ENCODE measurements at regions not wholly inside any gene's neighbourhood (a gene's known extent, or its start where the extent isn't known, plus 50 kb on each side); places are given as distances from the start of the nearest gene placed in this dataset.

GRCh38 chr6:148213366-148213765 is 129.3 kb upstream of the SASH1 start:
- TF ChIP-seq, protein P1, sequence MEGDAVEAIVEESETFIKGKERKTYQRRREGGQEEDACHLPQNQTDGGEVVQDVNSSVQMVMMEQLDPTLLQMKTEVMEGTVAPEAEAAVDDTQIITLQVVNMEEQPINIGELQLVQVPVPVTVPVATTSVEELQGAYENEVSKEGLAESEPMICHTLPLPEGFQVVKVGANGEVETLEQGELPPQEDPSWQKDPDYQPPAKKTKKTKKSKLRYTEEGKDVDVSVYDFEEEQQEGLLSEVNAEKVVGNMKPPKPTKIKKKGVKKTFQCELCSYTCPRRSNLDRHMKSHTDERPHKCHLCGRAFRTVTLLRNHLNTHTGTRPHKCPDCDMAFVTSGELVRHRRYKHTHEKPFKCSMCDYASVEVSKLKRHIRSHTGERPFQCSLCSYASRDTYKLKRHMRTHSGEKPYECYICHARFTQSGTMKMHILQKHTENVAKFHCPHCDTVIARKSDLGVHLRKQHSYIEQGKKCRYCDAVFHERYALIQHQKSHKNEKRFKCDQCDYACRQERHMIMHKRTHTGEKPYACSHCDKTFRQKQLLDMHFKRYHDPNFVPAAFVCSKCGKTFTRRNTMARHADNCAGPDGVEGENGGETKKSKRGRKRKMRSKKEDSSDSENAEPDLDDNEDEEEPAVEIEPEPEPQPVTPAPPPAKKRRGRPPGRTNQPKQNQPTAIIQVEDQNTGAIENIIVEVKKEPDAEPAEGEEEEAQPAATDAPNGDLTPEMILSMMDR (conservative IDR thresholded peaks at IDR 0.05), result no peak
- 83 to 89% methylated on average over 1 to 3 of the region's 3 CpGs for WGBS, 2 experiments (ENCODE audit: insufficient coverage in 1 of 2, insufficient read length in 1 of 2)
- Histone ChIP-seq H3K9ac (ENCODE audit: extremely low read depth, low read length, poor library complexity, severe bottlenecking) (no peak overlapping the region), H3K4me1 (ENCODE audit: control insufficient read depth, insufficient read depth, low read length) (no peaks in the 10 kb centered on the region), H3K27ac (ENCODE audit: low read depth, low read length) (no peak overlapping the region), H3K9me3 (ENCODE audit: control insufficient read depth, low read length) (no peaks in the 10 kb centered on the region), H3K4me3 (ENCODE audit: low read length) (no peak overlapping the region), H3K27me3 (ENCODE audit: control insufficient read depth, insufficient read depth, low read length, poor library complexity, severe bottlenecking) (no peaks in the 10 kb centered on the region), H3K36me3 (ENCODE audit: control insufficient read depth, insufficient read depth, low read length) (no peaks in the 10 kb centered on the region)
- Mint-ChIP-seq H3K4me3 (no peak overlapping the region), H3K27ac (no peak overlapping the region), H3K36me3 (ENCODE audit: low read depth) (no peaks in the 10 kb centered on the region), H3K4me1 (peaks cover 5% of the 10 kb centered on the region), H3K9me3 (no peaks in the 10 kb centered on the region), H3K27me3 (ENCODE audit: insufficient read depth) (peaks cover 3% of the 10 kb centered on the region)
- DNase-seq, result no peak

DNA sequence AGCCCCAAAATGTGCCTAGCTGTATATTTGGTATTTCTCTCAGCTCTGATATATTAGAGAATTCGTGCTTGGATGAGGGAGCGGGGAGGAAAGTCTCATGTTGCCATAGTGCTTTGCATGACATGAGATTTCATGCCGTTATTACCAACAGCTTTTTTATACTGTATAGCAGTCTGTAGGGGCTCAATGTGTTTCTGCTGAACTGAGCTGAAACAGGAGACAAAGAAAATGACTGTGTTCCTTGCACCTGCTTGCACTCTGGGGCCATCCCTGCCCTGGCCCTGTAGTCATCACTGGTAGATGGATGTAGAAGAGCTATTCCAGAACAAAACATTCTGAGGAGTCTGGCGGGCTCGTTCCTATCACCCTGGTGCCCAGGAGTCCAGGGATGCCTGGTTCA is 128.0 kb upstream of the SASH1 start:
- Histone ChIP-seq H3K9me3 (ENCODE audit: control insufficient read depth, low read length) (no peaks in the 10 kb centered on the region), H3K27ac (ENCODE audit: low read depth, low read length) (no peak overlapping the region), H3K27me3 (ENCODE audit: control insufficient read depth, insufficient read depth, low read length, poor library complexity, severe bottlenecking) (no peaks in the 10 kb centered on the region), H3K36me3 (ENCODE audit: control insufficient read depth, insufficient read depth, low read length) (no peaks in the 10 kb centered on the region), H3K4me3 (ENCODE audit: low read length) (no peak overlapping the region), H3K4me1 (ENCODE audit: control insufficient read depth, insufficient read depth, low read length) (no peaks in the 10 kb centered on the region), H3K9ac (ENCODE audit: extremely low read depth, low read length, poor library complexity, severe bottlenecking) (no peak overlapping the region)
- DNase-seq, result no peak
- Mint-ChIP-seq H3K27me3 (ENCODE audit: insufficient read depth) (peaks cover 3% of the 10 kb centered on the region), H3K4me3 (no peak overlapping the region), H3K36me3 (ENCODE audit: low read depth) (no peaks in the 10 kb centered on the region), H3K9me3 (no peaks in the 10 kb centered on the region), H3K4me1 (peaks cover 6% of the 10 kb centered on the region), H3K27ac (no peak overlapping the region)
- TF ChIP-seq, protein P1 (conservative IDR thresholded peaks at IDR 0.05), result no peak
- WGBS, 2 experiments (ENCODE audit: insufficient coverage in 1 of 2, insufficient read length in 1 of 2), result 91 to 95% methylated on average over 4 to 5 of the region's 5 CpGs

DNA sequence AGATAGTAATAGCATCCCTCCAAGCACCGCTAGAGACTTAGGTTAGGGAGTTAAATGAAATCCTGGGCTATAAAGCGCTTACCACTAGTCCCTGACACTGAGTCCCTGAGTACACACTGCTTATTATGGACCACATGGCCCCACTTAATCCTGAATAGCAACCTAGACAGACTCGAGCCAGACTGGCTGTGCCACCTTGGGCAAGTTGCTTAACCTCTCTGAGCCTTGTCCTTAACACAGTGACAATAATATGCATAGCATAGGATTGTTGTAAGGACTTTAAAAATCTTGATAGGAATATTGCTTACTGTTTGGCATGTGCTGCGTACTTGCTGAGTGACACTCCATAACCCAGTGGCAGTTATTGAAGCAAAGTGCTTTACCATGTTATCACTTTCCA is 125.6 kb upstream of the SASH1 start:
- H3K27me3 ChIP-seq (ENCODE audit: control insufficient read depth, insufficient read depth, low read length, poor library complexity, severe bottlenecking), result no peaks in the 10 kb centered on the region
- H3K4me3 Mint-ChIP-seq, result no peak overlapping the region
- peaks cover 16% of the 10 kb centered on the region for H3K4me1 Mint-ChIP-seq
- no peaks in the 10 kb centered on the region for H3K9me3 ChIP-seq (ENCODE audit: control insufficient read depth, low read length)
- H3K27ac Mint-ChIP-seq, result no peak overlapping the region
- TF ChIP-seq, protein P1 (conservative IDR thresholded peaks at IDR 0.05), result no peak
- DNase-seq, result no peak
- WGBS, 2 experiments (ENCODE audit: insufficient coverage in 1 of 2, insufficient read length in 1 of 2), result 90 to 93% methylated on average over 3 to 4 of the region's 4 CpGs
- no peak overlapping the region for H3K27ac ChIP-seq (ENCODE audit: low read depth, low read length)
- no peak overlapping the region for H3K9ac ChIP-seq (ENCODE audit: extremely low read depth, low read length, poor library complexity, severe bottlenecking)
- H3K36me3 Mint-ChIP-seq (ENCODE audit: low read depth), result no peaks in the 10 kb centered on the region
- H3K27me3 Mint-ChIP-seq (ENCODE audit: insufficient read depth), result peaks cover 6% of the 10 kb centered on the region
- no peaks in the 10 kb centered on the region for H3K36me3 ChIP-seq (ENCODE audit: control insufficient read depth, insufficient read depth, low read length)
- no peak overlapping the region for H3K4me3 ChIP-seq (ENCODE audit: low read length)
- H3K9me3 Mint-ChIP-seq, result no peaks in the 10 kb centered on the region
- H3K4me1 ChIP-seq (ENCODE audit: control insufficient read depth, insufficient read depth, low read length), result peaks cover 2% of the 10 kb centered on the region

All from endodermal cell (in vitro differentiated cells).